LNCaP clone FGC (cell line): ENCODE measurements at regions not wholly inside any gene's neighbourhood (a gene's known extent, or its start where the extent isn't known, plus 50 kb on each side); places are given as distances from the start of the nearest gene placed in this dataset.

Experiments
- DNase-seq: peaks from one replicate; pipeline ENCODE4 v3.0.0-alpha.2; 2011; ENCODE audit warnings: low read depth
- H3K4me3 ChIP-seq: 2 replicates; pipeline ENCODE4 v1.5.1; 2011; ENCODE audit warnings: mild to moderate bottlenecking, low read depth, low read length, control low read depth
- TF ChIP-seq, protein P1 (sequence below): IDR thresholded peaks from 2 replicates; pipeline ENCODE4 v1.5.1; 2012; ENCODE audit warnings: mild to moderate bottlenecking; ENCODE audit not compliant: control insufficient read depth, insufficient read depth; ENCODE audit errors: extremely low read depth

- no peak overlapping the region for H3K4me3 ChIP-seq
- peak; percentile 54 for DNase-seq
- TF ChIP-seq, protein P1, sequence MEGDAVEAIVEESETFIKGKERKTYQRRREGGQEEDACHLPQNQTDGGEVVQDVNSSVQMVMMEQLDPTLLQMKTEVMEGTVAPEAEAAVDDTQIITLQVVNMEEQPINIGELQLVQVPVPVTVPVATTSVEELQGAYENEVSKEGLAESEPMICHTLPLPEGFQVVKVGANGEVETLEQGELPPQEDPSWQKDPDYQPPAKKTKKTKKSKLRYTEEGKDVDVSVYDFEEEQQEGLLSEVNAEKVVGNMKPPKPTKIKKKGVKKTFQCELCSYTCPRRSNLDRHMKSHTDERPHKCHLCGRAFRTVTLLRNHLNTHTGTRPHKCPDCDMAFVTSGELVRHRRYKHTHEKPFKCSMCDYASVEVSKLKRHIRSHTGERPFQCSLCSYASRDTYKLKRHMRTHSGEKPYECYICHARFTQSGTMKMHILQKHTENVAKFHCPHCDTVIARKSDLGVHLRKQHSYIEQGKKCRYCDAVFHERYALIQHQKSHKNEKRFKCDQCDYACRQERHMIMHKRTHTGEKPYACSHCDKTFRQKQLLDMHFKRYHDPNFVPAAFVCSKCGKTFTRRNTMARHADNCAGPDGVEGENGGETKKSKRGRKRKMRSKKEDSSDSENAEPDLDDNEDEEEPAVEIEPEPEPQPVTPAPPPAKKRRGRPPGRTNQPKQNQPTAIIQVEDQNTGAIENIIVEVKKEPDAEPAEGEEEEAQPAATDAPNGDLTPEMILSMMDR = no peak
These were observed 1130.9 kb upstream of the PRKX start for GRCh38 chrX:4844376-4844775.

DNA sequence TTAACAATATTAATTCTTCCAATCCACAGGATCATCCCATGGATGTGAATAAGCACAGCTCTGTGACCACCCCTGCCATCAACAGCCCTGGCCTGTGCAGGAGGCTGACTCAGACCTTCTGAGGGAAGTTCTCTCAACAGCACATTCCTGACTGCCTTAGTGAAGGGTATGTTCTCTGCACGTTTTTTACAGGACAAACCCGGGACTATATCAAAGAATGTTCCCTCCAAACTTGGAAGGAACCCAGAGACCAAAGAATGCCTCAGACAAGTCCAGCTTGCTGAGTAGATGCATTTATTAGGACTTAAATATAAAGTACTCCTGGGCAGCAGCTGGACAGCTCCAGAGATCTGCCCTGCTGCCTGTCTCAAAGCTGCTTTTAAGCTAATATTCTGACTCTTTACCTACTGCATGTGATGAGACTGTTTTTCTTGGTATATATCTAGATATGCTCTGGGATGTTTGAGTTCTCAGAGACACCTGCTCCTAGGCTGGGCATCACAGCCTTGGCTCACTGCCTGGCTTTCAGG lies 1127.8 kb upstream of the PRKX start:
- DNase-seq = no peak
- TF ChIP-seq, protein P1 = no peak

GRCh38 chrX:4831574-4831973 lies 1118.1 kb upstream of the PRKX start:
- DNase-seq = no peak
- H3K4me3 ChIP-seq = no peak overlapping the region
- TF ChIP-seq, protein P1 = no peak

More for the DNA sequence above, 1127.8 kb upstream of the PRKX start:
- no peak overlapping the region for H3K4me3 ChIP-seq

- no peak overlapping the region for H3K4me3 ChIP-seq
- TF ChIP-seq, protein P1 = no peak
- DNase-seq = no peak
These were observed 1117.6 kb upstream of the PRKX start for GRCh38 chrX:4830880-4831557.

DNA sequence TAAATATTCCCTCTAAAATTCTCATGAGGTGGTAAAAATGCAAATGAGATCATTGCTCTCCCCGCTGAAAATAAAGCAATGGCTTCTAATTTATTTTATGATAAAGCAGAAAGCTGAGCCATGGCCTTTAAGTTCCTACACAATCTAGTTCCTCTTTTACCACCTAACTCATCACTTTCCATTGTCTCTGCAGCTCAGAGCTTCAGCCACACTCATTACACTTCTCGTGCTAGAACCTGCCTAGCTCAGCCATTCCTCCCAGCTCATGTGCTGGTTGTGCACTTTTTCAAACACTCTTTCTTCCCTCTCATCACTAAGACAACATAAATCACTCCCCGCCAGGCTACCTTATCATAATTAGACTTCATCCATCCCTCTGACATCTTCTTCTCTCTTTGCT lies 1112.1 kb upstream of the PRKX start:
- no peak for DNase-seq
- TF ChIP-seq, protein P1 = no peak
- no peak overlapping the region for H3K4me3 ChIP-seq

DNA sequence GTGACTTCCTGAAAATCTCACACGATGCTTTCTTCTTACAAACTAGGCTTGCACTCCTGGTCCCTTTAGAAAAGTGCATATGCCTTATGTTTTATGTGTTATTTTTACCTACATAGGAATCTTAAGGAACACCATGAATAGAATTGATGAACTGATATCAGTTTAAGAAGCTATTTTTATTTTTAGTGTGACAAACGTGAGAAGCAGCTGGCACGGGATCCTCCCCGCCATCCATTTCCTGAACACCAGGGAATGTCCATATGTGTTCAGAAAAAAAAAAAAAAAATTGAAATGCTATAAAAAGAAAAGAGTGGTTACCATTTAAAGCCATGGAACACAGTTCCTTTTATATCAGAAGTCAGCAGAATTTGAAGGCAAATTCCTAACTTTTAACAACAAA lies 1096.1 kb upstream of the PRKX start:
- TF ChIP-seq, protein P1 = no peak
- no peak for DNase-seq
- no peak overlapping the region for H3K4me3 ChIP-seq

DNA sequence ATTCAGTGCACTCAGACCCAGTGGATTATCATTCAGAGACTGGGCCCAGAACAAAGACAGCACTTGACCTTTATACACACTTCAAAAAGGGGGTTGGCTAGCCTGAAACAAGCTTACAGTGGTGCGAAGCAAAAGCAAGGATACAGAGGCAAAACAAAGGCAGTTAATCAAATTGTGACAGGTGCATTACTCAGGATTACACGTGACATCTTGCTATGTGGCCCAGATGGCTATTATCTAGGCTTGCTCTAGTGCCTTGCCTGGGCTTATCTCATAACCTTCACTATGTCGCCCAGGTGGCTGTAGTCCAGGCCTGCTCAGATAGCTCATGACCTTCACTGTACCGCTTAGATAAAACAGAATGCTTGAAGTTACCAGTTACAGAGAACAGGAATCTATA lies 1092.1 kb upstream of the PRKX start:
- no peak for DNase-seq
- TF ChIP-seq, protein P1 = no peak
- H3K4me3 ChIP-seq = no peak overlapping the region
